IMR-90 (cell line): ENCODE measurements at regions not wholly inside any gene's neighbourhood (a gene's known extent, or its start where the extent isn't known, plus 50 kb on each side); places are given as distances from the start of the nearest gene placed in this dataset.

ENCODE experiments used
- CTCF ChIP-seq: conservative IDR thresholded peaks from 2 replicates; pipeline ENCODE4 v1.5.1; 2012; ENCODE audit warnings: mild to moderate bottlenecking, low read depth, low read length, improper control_type of control experiment
- FOS ChIP-seq: fragments of 150-350 bp; IDR thresholded peaks from 2 replicates; pipeline ENCODE4 v1.6.1; 2016; ENCODE audit warnings: low read depth, low read length
- POLR2A ChIP-seq: IDR thresholded peaks from 2 replicates; pipeline ENCODE4 v1.6.1; 2012; ENCODE audit warnings: mild to moderate bottlenecking, low read depth, low read length
- TF ChIP-seq, protein P1 (sequence below): fragments of 150-350 bp; IDR thresholded peaks from 2 replicates; pipeline ENCODE4 v1.6.1; 2016; ENCODE audit warnings: low read depth, mild to moderate bottlenecking, low read length, moderate library complexity, borderline replicate concordance

DNA sequence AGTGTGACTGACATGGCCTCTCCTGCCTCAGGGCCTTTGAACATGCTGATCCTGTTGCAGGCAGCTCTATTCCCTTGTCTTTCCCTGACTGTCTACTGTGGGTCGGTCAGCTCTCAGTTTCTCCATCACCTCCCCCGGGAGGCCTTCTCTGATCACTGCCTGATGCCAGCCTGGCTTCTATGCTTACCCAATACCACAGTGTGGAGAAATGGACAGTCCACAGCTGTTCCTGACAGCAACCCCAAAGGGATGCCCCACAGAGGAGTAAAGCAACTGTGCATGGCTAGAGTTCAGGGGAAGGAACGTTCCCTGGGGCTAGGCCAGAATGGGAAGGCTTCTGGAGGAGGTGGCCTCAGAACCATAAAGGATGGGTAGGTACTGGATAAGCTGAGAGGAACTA is 354.3 kb downstream of the MIAT start:
- TF ChIP-seq CTCF: no peak
- TF ChIP-seq, protein P1, sequence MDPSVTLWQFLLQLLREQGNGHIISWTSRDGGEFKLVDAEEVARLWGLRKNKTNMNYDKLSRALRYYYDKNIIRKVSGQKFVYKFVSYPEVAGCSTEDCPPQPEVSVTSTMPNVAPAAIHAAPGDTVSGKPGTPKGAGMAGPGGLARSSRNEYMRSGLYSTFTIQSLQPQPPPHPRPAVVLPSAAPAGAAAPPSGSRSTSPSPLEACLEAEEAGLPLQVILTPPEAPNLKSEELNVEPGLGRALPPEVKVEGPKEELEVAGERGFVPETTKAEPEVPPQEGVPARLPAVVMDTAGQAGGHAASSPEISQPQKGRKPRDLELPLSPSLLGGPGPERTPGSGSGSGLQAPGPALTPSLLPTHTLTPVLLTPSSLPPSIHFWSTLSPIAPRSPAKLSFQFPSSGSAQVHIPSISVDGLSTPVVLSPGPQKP: no peak
- TF ChIP-seq FOS: no peak
- TF ChIP-seq POLR2A: no peak
